Esophagus squamous epithelium (tissue), 5 donors: ENCODE measurements at regions not wholly inside any gene's neighbourhood (a gene's known extent, or its start where the extent isn't known, plus 50 kb on each side); places are given as distances from the start of the nearest gene placed in this dataset.
"Not testable (repeated sequence)": the region's sequence is repeated elsewhere in the genome, so short reads cannot be mapped to it uniquely, and the experiment has no call there.

Source experiments
- DNase-seq: peaks from one replicate; lab custom pipeline; 2025; lab: John Stamatoyannopoulos, UW
- H3K27ac ChIP-seq, 4 donors: fragments of 200-600 bp; sonication (generic); one replicate each; pipeline ENCODE4 v1.5.1; 2016 to 2019; ENCODE audit warnings: mild to moderate bottlenecking in 1 of 4
- H3K27me3 ChIP-seq, 4 donors: fragments of 200-600 bp; sonication (generic); 1 replicate in 3 of 4; 2 replicates in 1 of 4; pipeline versions ENCODE4 v1.5.1 to v1.6.0; 2017 to 2021; ENCODE audit warnings: antibody characterized with exemption in 1 of 4
- H3K36me3 ChIP-seq, 3 donors: fragments of 200-600 bp; sonication (generic); one replicate each; pipeline ENCODE4 v1.5.1; 2016 to 2019
- H3K4me1 ChIP-seq, 3 donors: fragments of 200-600 bp; sonication (generic); one replicate each; pipeline ENCODE4 v1.5.1; 2017 to 2019
- H3K4me3 ChIP-seq, 4 donors: fragments of 200-600 bp; sonication (generic); 1 replicate in 3 of 4; 2 replicates in 1 of 4; pipeline ENCODE4 v1.5.1; 2016 to 2019; ENCODE audit warnings: mild to moderate bottlenecking in 2 of 4, moderate library complexity in 1 of 4
- H3K9me3 ChIP-seq, 3 donors: fragments of 200-600 bp; sonication (generic); one replicate each; pipeline ENCODE4 v1.5.1; 2016 to 2019
- POLR2A ChIP-seq, 4 donors: fragments of 450-650 bp; IDR thresholded peaks; one replicate each; pipeline ENCODE4 v1.6.1; 2017; ENCODE audit warnings: antibody characterized with exemption in 4 of 4, mild to moderate bottlenecking in 4 of 4, moderate library complexity in 3 of 4
- WGBS, 2 donors: methylation state at CpG; one replicate each; pipeline ENCODE4 v1.1.5; 2018; 5-methylcytosine and 5-hydroxymethylcytosine counted together
- intact Hi-C: fragments of 100-400 bp; cut with DNase I; formaldehyde crosslinking; loops from one replicate; pipeline ENCODE4 v1.15.0; 2022
- TF ChIP-seq, protein P1 (sequence below), 6 experiments: fragments of 450-650 bp in 4 of 6; fragments of 200-600 bp in 2 of 6; sonication (generic) in 2 of 6; IDR thresholded peaks; one replicate each; pipeline ENCODE4 v1.5.1; 2016 to 2019; ENCODE audit warnings: antibody characterized with exemption in 6 of 6, mild to moderate bottlenecking in 4 of 6, moderate library complexity in 4 of 6
- donor health status: DM: yes; HTN: yes; CAD: no.

DNA sequence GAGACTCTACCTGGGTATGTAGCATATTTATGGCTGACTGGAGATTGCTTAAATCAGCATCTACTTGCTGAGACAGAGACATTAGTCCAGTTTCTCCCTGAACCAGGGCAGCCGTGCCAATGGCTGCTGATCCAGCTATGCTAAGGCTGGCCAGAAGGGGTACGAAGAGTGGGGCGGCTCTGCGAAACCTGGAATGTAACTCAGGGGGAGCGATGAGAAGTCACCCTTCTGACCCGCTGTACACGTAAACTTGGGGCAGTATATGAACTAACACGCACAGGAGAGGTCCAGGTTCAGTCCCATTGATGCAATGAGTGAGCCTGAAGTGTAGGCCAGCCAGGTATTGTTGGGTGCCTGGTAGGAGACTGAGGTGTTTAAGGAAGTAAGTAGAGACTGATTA, 73.7 kb downstream of the PRR15 start:
- Histone ChIP-seq H3K4me1 (peaks cover 0 to 6% (median 0%) of the 10 kb centered on the region in 3 donors), H3K4me3 (no peak overlapping the region), H3K27ac (no peak overlapping the region), H3K9me3 (no peaks in the 10 kb centered on the region), H3K36me3 (no peaks in the 10 kb centered on the region), H3K27me3 (no peaks in the 10 kb centered on the region)
- TF ChIP-seq POLR2A (IDR thresholded peaks at IDR 0.05), result no peak
- TF ChIP-seq, protein P1, sequence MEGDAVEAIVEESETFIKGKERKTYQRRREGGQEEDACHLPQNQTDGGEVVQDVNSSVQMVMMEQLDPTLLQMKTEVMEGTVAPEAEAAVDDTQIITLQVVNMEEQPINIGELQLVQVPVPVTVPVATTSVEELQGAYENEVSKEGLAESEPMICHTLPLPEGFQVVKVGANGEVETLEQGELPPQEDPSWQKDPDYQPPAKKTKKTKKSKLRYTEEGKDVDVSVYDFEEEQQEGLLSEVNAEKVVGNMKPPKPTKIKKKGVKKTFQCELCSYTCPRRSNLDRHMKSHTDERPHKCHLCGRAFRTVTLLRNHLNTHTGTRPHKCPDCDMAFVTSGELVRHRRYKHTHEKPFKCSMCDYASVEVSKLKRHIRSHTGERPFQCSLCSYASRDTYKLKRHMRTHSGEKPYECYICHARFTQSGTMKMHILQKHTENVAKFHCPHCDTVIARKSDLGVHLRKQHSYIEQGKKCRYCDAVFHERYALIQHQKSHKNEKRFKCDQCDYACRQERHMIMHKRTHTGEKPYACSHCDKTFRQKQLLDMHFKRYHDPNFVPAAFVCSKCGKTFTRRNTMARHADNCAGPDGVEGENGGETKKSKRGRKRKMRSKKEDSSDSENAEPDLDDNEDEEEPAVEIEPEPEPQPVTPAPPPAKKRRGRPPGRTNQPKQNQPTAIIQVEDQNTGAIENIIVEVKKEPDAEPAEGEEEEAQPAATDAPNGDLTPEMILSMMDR (IDR thresholded peaks at IDR 0.05), result no peak
- 91 to 98% methylated on average over 8 of the region's 8 CpGs for WGBS, 2 donors
- DNase-seq, result no peak
- intact Hi-C loops, result no loop called here

DNA sequence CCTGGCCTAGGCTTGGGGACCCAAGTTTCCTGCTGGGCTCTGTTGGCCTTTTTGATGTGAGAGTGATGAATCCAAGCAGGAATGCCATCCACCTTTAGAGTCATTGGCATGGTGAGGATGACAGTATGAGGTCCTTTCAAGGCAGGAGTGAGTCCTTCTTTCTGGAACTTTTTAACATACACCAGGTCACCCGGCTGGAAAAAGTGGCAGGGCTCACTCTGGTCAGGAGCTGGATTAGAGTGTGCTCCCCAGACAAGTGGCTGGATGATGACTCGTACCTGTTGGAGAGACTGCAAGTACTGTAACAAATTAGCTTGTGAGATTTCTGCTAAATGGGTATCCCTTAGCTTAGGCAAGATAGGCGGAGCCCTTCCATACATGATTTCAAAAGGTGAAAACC, 75.2 kb downstream of the PRR15 start:
- H3K27ac ChIP-seq, H3K27me3 ChIP-seq, H3K4me1 ChIP-seq, H3K36me3 ChIP-seq, H3K9me3 ChIP-seq, intact Hi-C loops, DNase-seq, H3K4me3 ChIP-seq: not testable (repeated sequence)
- 82 to 88% methylated on average over 3 of the region's 3 CpGs for WGBS, 2 donors

DNA sequence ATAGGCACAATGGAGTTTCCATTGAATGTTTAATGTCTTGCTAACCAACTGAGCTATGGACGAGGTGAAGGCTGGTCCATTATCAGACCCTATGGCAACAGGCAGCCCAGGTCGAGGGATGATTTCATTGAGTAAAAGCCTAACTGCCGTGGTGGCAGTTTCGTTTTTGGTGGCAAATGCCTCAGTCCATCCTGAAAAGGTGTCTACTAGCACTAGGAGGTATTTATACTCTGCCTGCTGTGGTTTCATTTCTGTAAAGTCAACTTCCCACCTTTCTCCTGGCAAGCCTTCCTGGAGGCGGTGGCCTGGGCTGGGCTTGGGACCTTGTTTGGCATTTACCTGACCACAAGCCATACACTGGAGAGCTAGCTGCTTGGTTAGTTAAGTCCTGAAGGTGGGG, 75.8 kb downstream of the PRR15 start:
- 78 to 88% methylated on average over 4 of the region's 5 CpGs for whole genome bisulfite sequencing, 2 donors
- Histone ChIP-seq H3K4me3 (no peak overlapping the region), H3K27ac (no peak overlapping the region), H3K27me3 (no peaks in the 10 kb centered on the region), H3K4me1 (peaks cover 0 to 6% (median 0%) of the 10 kb centered on the region in 3 donors), H3K9me3 (no peaks in the 10 kb centered on the region), H3K36me3 (no peaks in the 10 kb centered on the region)
- DNase-seq, result no peak
- TF ChIP-seq, protein P1 (IDR thresholded peaks at IDR 0.05), result no peak
- TF ChIP-seq POLR2A (IDR thresholded peaks at IDR 0.05), result no peak
- intact Hi-C loops, result no loop called here

DNA sequence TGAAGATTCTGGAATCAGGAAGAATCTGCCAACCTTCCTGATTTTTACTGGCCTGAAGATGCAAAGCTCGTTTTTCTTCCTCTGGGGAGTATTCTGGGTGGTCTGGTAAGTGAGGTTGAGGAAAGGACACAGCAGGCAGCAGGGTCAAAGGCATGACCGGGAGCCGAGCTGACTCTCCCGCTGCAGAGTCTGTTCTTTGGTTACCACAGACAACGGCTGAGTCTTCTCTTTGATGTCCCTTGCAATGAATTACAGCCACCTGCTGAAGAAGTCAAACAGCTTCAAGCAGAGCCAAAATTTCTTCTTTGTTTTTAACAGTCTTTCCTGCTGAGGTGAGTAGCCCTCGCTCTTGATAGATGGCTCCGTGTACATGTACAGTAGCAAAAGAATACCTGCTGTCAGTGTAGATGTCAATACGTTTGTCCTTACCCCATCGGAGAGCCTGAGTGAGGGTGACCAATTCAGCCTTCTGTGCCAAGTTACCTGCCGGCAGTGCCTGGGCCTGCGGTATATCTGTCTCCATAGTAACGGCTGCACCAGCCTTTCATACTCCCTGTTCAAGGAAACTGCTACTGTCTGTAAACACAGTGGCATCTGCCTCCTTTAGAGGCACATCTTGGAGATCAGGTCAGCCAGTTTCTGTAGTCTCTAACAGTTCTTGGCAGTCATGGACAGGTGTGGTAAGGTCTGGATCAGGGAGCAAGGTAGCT, 76.4 kb downstream of the PRR15 start:
- peaks cover 0 to 5% (median 0%) of the 10 kb centered on the region in 3 donors for H3K4me1 ChIP-seq
- no peak for DNase-seq
- no peak overlapping the region for H3K27ac ChIP-seq
- H3K27me3 ChIP-seq, result no peaks in the 10 kb centered on the region
- no peaks in the 10 kb centered on the region for H3K36me3 ChIP-seq
- intact Hi-C loops, result loop anchor here (10.0 kb wide), 1 partner anchor 285 kb away; no protein-coding TSS in a partner anchor
- TF ChIP-seq, protein P1 (IDR thresholded peaks at IDR 0.05), result no peak
- TF ChIP-seq POLR2A (IDR thresholded peaks at IDR 0.05), result no peak
- H3K9me3 ChIP-seq, result no peaks in the 10 kb centered on the region
- no peak overlapping the region for H3K4me3 ChIP-seq
- 60 to 64% methylated on average over 11 to 12 of the region's 12 CpGs for WGBS, 2 donors

DNA sequence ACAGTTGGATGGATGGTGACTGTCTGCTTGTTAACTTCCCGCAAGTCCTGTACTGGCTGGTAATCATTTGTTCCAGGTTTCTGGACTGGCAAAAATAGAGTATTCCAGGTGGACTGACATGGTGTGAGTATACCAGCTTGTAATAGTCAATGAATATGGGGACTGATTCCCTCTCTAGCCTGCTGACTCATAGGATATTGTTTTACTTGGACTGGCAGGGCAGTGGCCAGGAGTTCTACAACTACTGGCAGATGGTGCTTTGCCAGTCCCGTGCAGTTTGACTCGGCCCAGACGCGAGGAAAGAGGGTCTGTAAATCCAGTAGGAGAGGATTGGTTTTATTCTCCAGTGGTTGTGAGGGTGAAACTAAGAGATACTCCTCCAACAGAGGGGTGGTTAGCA, 78.0 kb downstream of the PRR15 start:
- H3K9me3 ChIP-seq, result no peaks in the 10 kb centered on the region
- TF ChIP-seq, protein P1 (IDR thresholded peaks at IDR 0.05), result no peak
- no peak for TF ChIP-seq POLR2A (IDR thresholded peaks at IDR 0.05)
- no peaks in the 10 kb centered on the region for H3K36me3 ChIP-seq
- H3K27me3 ChIP-seq, result no peaks in the 10 kb centered on the region
- no peaks in the 10 kb centered on the region for H3K4me1 ChIP-seq
- intact Hi-C loops, result loop anchor here (10.0 kb wide), 1 partner anchor 283 kb away; no protein-coding TSS in a partner anchor
- H3K4me3 ChIP-seq, result no peak overlapping the region
- H3K27ac ChIP-seq, result no peak overlapping the region
- 91 to 100% methylated on average over 1 to 5 of the region's 5 CpGs for WGBS, 2 donors
- no peak for DNase-seq
